ENCODE measurements at regions not wholly inside any gene's neighbourhood (a gene's known extent, or its start where the extent isn't known, plus 50 kb on each side); places are given as distances from the start of the nearest gene placed in this dataset.

GRCh38 chr12:125744201-125744600 lies 679.0 kb downstream of the AACS start:
- ATAC-seq (no peak), DNase-seq (no peak)
- intact Hi-C loops (cut with DNase I) = no loop called here

GRCh38 chr12:125755512-125755911 lies 690.3 kb downstream of the AACS start:
- DNase-seq (no peak), ATAC-seq (no peak)
- intact Hi-C loops (cut with DNase I) = no loop called here

GRCh38 chr12:125766091-125766490 lies 700.9 kb downstream of the AACS start:
- intact Hi-C loops (cut with DNase I) = loop anchor here in 1 of 2 donors (10.0 kb wide), 1 partner anchor 219 kb away; no protein-coding TSS in a partner anchor
- no peak for DNase-seq
- ATAC-seq = no peak

GRCh38 chr12:125772403-125772802 lies 707.2 kb downstream of the AACS start:
- ATAC-seq (no peak), DNase-seq (no peak)
- intact Hi-C loops (cut with DNase I) = no loop called here

- DNase-seq (peak; percentile 24), ATAC-seq (no peak)
- intact Hi-C loops (cut with DNase I) = no loop called here
Measured at GRCh38 chr12:125773033-125773640, 707.9 kb downstream of the AACS start.

- DNase-seq (no peak), ATAC-seq (no peak)
Measured at GRCh38 chr12:125775507-125775906, 710.3 kb downstream of the AACS start.

GRCh38 chr12:125776212-125776611 lies 711.0 kb downstream of the AACS start:
- intact Hi-C loops (cut with DNase I) = no loop called here
- ATAC-seq (no peak), DNase-seq (no peak)

More at GRCh38 chr12:125775507-125775906, 710.3 kb downstream of the AACS start:
- intact Hi-C loops (cut with DNase I) = no loop called here

- no peak for ATAC-seq
- DNase-seq = no peak
- intact Hi-C loops (cut with DNase I) = no loop called here
Measured at GRCh38 chr12:125786143-125786542, 720.9 kb downstream of the AACS start.

GRCh38 chr12:125794401-125794800 lies 729.2 kb downstream of the AACS start:
- DNase-seq (no peak), ATAC-seq (no peak)
- intact Hi-C loops (cut with DNase I) = no loop called here

GRCh38 chr12:125797421-125798175 lies 732.4 kb downstream of the AACS start:
- ATAC-seq (no peak), DNase-seq (no peak)
- intact Hi-C loops (cut with DNase I) = no loop called here

- no peak for ATAC-seq
- DNase-seq = no peak
- intact Hi-C loops (cut with DNase I) = no loop called here
Measured at GRCh38 chr12:125804660-125805059, 739.4 kb downstream of the AACS start.

- no peak for ATAC-seq
- intact Hi-C loops (cut with DNase I) = no loop called here
- no peak for DNase-seq
Measured at GRCh38 chr12:125824276-125824675, 759.0 kb downstream of the AACS start.

GRCh38 chr12:125835852-125836251 lies 770.6 kb downstream of the AACS start:
- ATAC-seq (no peak), DNase-seq (no peak)
- intact Hi-C loops (cut with DNase I) = no loop called here

- no peak for DNase-seq
Measured at GRCh38 chr12:125836647-125837046, 771.4 kb downstream of the AACS start.

GRCh38 chr12:125841332-125841731 lies 776.1 kb downstream of the AACS start:
- intact Hi-C loops (cut with DNase I) = no loop called here
- no peak for ATAC-seq
- DNase-seq = no peak

More at GRCh38 chr12:125836647-125837046, 771.4 kb downstream of the AACS start:
- no peak for ATAC-seq
- intact Hi-C loops (cut with DNase I) = no loop called here

GRCh38 chr12:125852116-125852515 lies 786.9 kb downstream of the AACS start:
- ATAC-seq (no peak), DNase-seq (no peak)
- intact Hi-C loops (cut with DNase I) = no loop called here

GRCh38 chr12:125852679-125853078 lies 787.4 kb downstream of the AACS start:
- intact Hi-C loops (cut with DNase I) = no loop called here
- DNase-seq = no peak
- no peak for ATAC-seq

- ATAC-seq (peak; percentile 27 to 62), DNase-seq (no peak)
- intact Hi-C loops (cut with DNase I) = no loop called here
Measured at GRCh38 chr12:125853670-125854069, 788.4 kb downstream of the AACS start.

- ATAC-seq (peak in 1 of 2 donors; percentile 12), DNase-seq (no peak)
- intact Hi-C loops (cut with DNase I) = no loop called here
Measured at GRCh38 chr12:125856366-125856765, 791.1 kb downstream of the AACS start.

GRCh38 chr12:125856896-125857295 lies 791.7 kb downstream of the AACS start:
- ATAC-seq (no peak), DNase-seq (no peak)
- intact Hi-C loops (cut with DNase I) = no loop called here
